BLaER1 (cell line): ENCODE measurements at regions not wholly inside any gene's neighbourhood (a gene's known extent, or its start where the extent isn't known, plus 50 kb on each side); places are given as distances from the start of the nearest gene placed in this dataset.
A peak's percentile ranks its signal among the peaks of the same experiment; 100 is the strongest.

Experiments
- H3K27ac ChIP-seq: shearing (Covaris generic); formaldehyde crosslinking; 2 replicates; pipeline ENCODE4 v1.8.1; 2022
- H3K27me3 ChIP-seq: shearing (Covaris generic); formaldehyde crosslinking; 2 replicates; pipeline ENCODE4 v1.8.1; 2022
- H3K36me3 ChIP-seq: shearing (Covaris generic); formaldehyde crosslinking; 2 replicates; pipeline ENCODE4 v1.8.1; 2022
- H3K4me1 ChIP-seq: shearing (Covaris generic); formaldehyde crosslinking; 2 replicates; pipeline ENCODE4 v1.8.1; 2022
- H3K4me2 ChIP-seq: shearing (Covaris generic); formaldehyde crosslinking; 2 replicates; pipeline ENCODE4 v1.8.1; 2022
- H3K4me3 ChIP-seq: shearing (Covaris generic); formaldehyde crosslinking; 2 replicates; pipeline ENCODE4 v1.8.1; 2022
- H3K9ac ChIP-seq: shearing (Covaris generic); formaldehyde crosslinking; 2 replicates; pipeline ENCODE4 v1.8.1; 2022
- H3K9me3 ChIP-seq: shearing (Covaris generic); formaldehyde crosslinking; 2 replicates; pipeline ENCODE4 v1.8.1; 2022
- H4K20me1 ChIP-seq: shearing (Covaris generic); formaldehyde crosslinking; 2 replicates; pipeline ENCODE4 v1.8.1; 2022
- Cebpa-rat ChIP-seq: shearing (Covaris generic); IDR thresholded peaks from 2 replicates; pipeline ENCODE4 v1.8.1; 2022

- Histone ChIP-seq H3K36me3 (peaks cover 86% of the 10 kb centered on the region), H3K27ac (peak overlapping the region; percentile 10; the same call in 1 of the 2 replicates), H3K27me3 (no peaks in the 10 kb centered on the region), H3K4me1 (peaks cover 66% of the 10 kb centered on the region), H4K20me1 (no peaks in the 10 kb centered on the region), H3K4me3 (peak overlapping the region; percentile 65), H3K4me2 (peak overlapping the region; percentile 74), H3K9ac (no peak overlapping the region), H3K9me3 (peaks cover 55% of the 10 kb centered on the region)
- TF ChIP-seq Cebpa-rat = no peak
These were observed 525.9 kb upstream of the CLINT1 start for GRCh38 chr5:158384535-158385481.

- H3K27ac ChIP-seq = peak overlapping the region; percentile 58
- H3K36me3 ChIP-seq = peaks cover 94% of the 10 kb centered on the region
- 0 out of 2 replicates have a peak overlapping the region, but pooled peaks have one; percentile 65 for H3K4me3 ChIP-seq
- H3K27me3 ChIP-seq = no peaks in the 10 kb centered on the region
- no peak for TF ChIP-seq Cebpa-rat
- H3K4me1 ChIP-seq = peaks cover 61% of the 10 kb centered on the region
- H3K9me3 ChIP-seq = peaks cover 62% of the 10 kb centered on the region
- H4K20me1 ChIP-seq = no peaks in the 10 kb centered on the region
- H3K9ac ChIP-seq = 0 out of 2 replicates have a peak overlapping the region, but pooled peaks have one; percentile 28
- peak overlapping the region; percentile 74 for H3K4me2 ChIP-seq
These were observed 524.5 kb upstream of the CLINT1 start for GRCh38 chr5:158383486-158383885.

GRCh38 chr5:158382473-158382872 is 523.5 kb upstream of the CLINT1 start:
- H4K20me1 ChIP-seq = no peaks in the 10 kb centered on the region
- 0 out of 2 replicates have a peak overlapping the region, but pooled peaks have one; percentile 28 for H3K9ac ChIP-seq
- H3K9me3 ChIP-seq = peaks cover 71% of the 10 kb centered on the region
- TF ChIP-seq Cebpa-rat = no peak
- no peaks in the 10 kb centered on the region for H3K27me3 ChIP-seq
- peaks cover 55% of the 10 kb centered on the region for H3K4me1 ChIP-seq
- peak overlapping the region; percentile 74 for H3K4me2 ChIP-seq
- H3K4me3 ChIP-seq = no peak overlapping the region
- H3K36me3 ChIP-seq = peaks cover 97% of the 10 kb centered on the region
- H3K27ac ChIP-seq = peak overlapping the region; percentile 58

- Histone ChIP-seq H3K4me2 (peak overlapping the region; percentile 74), H3K4me3 (no peak overlapping the region)
These were observed 522.7 kb upstream of the CLINT1 start for GRCh38 chr5:158381614-158382160.

GRCh38 chr5:158380661-158381060 is 521.7 kb upstream of the CLINT1 start:
- Histone ChIP-seq H3K27me3 (no peaks in the 10 kb centered on the region), H3K4me3 (no peak overlapping the region), H3K4me2 (peak overlapping the region; percentile 74), H3K4me1 (peaks cover 55% of the 10 kb centered on the region), H3K27ac (peak overlapping the region; percentile 2; the same call in 1 of the 2 replicates), H4K20me1 (no peaks in the 10 kb centered on the region), H3K9ac (no peak overlapping the region), H3K36me3 (peaks cover 97% of the 10 kb centered on the region), H3K9me3 (peaks cover 76% of the 10 kb centered on the region)
- TF ChIP-seq Cebpa-rat = no peak

More at GRCh38 chr5:158381614-158382160, 522.7 kb upstream of the CLINT1 start:
- peaks cover 55% of the 10 kb centered on the region for H3K4me1 ChIP-seq
- H3K27me3 ChIP-seq = no peaks in the 10 kb centered on the region
- no peaks in the 10 kb centered on the region for H4K20me1 ChIP-seq
- peak overlapping the region; percentile 9; the same call in 1 of the 2 replicates for H3K9ac ChIP-seq
- H3K36me3 ChIP-seq = peaks cover 97% of the 10 kb centered on the region
- H3K27ac ChIP-seq = peak overlapping the region; percentile 58; the same call in 1 of the 2 replicates
- H3K9me3 ChIP-seq = peaks cover 79% of the 10 kb centered on the region
- no peak for TF ChIP-seq Cebpa-rat

GRCh38 chr5:158378931-158379330 is 520.0 kb upstream of the CLINT1 start:
- no peak overlapping the region for H3K27ac ChIP-seq

GRCh38 chr5:158376679-158377078 is 517.7 kb upstream of the CLINT1 start:
- Histone ChIP-seq H3K4me1 (peaks cover 38% of the 10 kb centered on the region), H3K4me2 (no peak overlapping the region), H3K9ac (no peak overlapping the region), H4K20me1 (no peaks in the 10 kb centered on the region), H3K27me3 (no peaks in the 10 kb centered on the region), H3K9me3 (peaks cover 72% of the 10 kb centered on the region), H3K4me3 (no peak overlapping the region), H3K36me3 (peaks cover 95% of the 10 kb centered on the region), H3K27ac (no peak overlapping the region)
- TF ChIP-seq Cebpa-rat = no peak

More at GRCh38 chr5:158378931-158379330, 520.0 kb upstream of the CLINT1 start:
- peaks cover 97% of the 10 kb centered on the region for H3K36me3 ChIP-seq
- H4K20me1 ChIP-seq = no peaks in the 10 kb centered on the region
- no peak for TF ChIP-seq Cebpa-rat
- no peak overlapping the region for H3K9ac ChIP-seq
- peaks cover 53% of the 10 kb centered on the region for H3K4me1 ChIP-seq
- peaks cover 68% of the 10 kb centered on the region for H3K9me3 ChIP-seq
- no peak overlapping the region for H3K4me3 ChIP-seq
- H3K4me2 ChIP-seq = no peak overlapping the region
- no peaks in the 10 kb centered on the region for H3K27me3 ChIP-seq

GRCh38 chr5:158375531-158375930 is 516.6 kb upstream of the CLINT1 start:
- no peak overlapping the region for H3K9ac ChIP-seq
- TF ChIP-seq Cebpa-rat = no peak
- H3K9me3 ChIP-seq = peaks cover 61% of the 10 kb centered on the region
- H3K4me2 ChIP-seq = no peak overlapping the region
- no peak overlapping the region for H3K4me3 ChIP-seq
- H3K27me3 ChIP-seq = no peaks in the 10 kb centered on the region
- no peaks in the 10 kb centered on the region for H4K20me1 ChIP-seq
- H3K4me1 ChIP-seq = peaks cover 27% of the 10 kb centered on the region
- no peak overlapping the region for H3K27ac ChIP-seq
- H3K36me3 ChIP-seq = peaks cover 95% of the 10 kb centered on the region

- no peak for TF ChIP-seq Cebpa-rat
- peak overlapping the region; percentile 50 for H3K4me2 ChIP-seq
- H3K27me3 ChIP-seq = no peaks in the 10 kb centered on the region
- peaks cover 96% of the 10 kb centered on the region for H3K36me3 ChIP-seq
- H3K9ac ChIP-seq = no peak overlapping the region; the same call in 1 of the 2 replicates
- H3K9me3 ChIP-seq = peaks cover 43% of the 10 kb centered on the region
- H3K27ac ChIP-seq = no peak overlapping the region
- H4K20me1 ChIP-seq = no peaks in the 10 kb centered on the region
- H3K4me3 ChIP-seq = no peak overlapping the region
- peaks cover 17% of the 10 kb centered on the region for H3K4me1 ChIP-seq
These were observed 514.9 kb upstream of the CLINT1 start for GRCh38 chr5:158373608-158374395.
